Activated CD4-positive, alpha-beta T cell treated with anti-CD3 and anti-CD28 coated beads, Interleukin-2, amount 50 U/mL, for 16 hours (primary cell): ENCODE measurements at regions not wholly inside any gene's neighbourhood (a gene's known extent, or its start where the extent isn't known, plus 50 kb on each side); places are given as distances from the start of the nearest gene placed in this dataset.
"Not testable (repeated sequence)": the region's sequence is repeated elsewhere in the genome, so short reads cannot be mapped to it uniquely, and the experiment has no call there.

Experiments
- DNase-seq: peaks from one replicate; pipeline ENCODE4 v3.0.0-alpha.2; 2020

GRCh38 chr2:64924170-64924934 lies 64.8 kb upstream of the SLC1A4 start:
- no peak for DNase-seq

DNA sequence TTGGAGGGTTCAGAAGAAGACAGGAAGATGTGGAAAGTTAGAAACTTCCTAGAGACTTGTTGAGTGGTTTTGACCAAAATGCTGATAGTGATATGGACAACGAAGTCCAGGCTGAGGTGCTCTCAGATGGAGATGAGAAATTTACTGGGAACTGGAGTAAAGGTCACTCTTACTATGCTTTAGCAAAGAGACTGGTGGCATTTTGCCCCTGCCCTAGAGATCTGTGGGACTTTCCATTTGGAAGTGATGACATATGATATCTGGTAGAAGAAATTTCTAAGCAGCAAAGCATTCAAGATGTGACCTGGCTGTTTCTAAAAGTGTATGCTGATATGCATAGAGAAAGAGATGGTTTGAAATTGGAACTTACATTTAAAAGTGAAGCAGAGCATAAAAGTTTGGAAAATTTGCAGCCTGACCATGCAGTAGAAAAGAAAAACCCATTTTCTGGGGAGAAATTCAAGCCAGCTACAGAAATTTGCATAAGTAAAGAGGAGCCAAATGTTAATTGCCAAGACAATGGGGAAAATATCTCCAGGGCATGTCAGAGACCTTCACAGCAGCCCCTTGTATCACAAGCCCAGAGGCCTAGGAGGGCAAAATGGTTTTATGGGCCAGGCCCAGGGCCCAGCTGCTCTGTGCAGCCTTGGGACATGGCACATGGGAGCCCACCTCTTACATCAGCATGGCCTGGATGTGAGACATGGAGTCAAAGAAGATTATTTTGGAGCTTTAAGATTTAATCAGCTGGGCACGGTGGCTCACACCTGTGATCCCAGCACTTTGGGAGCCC lies 63.1 kb upstream of the SLC1A4 start:
- DNase-seq, result not testable (repeated sequence)

DNA sequence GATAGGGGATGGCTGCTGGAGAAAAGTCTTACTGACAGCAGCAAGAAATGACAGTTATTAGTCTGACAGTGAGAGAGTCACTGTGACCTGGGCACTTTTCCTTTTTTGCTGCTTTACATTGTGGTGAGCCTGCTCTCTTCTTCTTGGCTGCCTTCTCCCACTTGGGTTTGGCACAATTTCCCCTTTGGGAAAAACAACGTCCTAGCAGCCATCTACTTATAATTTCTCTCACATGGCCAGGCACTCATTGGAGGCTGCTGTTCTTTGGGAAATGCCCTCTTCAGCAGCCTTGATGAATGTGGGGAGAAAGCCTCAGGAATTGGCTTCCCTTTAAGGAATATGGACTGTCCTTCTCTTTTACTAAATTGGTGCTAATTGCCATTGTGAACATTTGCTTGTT lies 60.4 kb upstream of the SLC1A4 start:
- DNase-seq, result no peak

GRCh38 chr2:64929333-64929732 lies 59.9 kb upstream of the SLC1A4 start:
- DNase-seq, result no peak

DNA sequence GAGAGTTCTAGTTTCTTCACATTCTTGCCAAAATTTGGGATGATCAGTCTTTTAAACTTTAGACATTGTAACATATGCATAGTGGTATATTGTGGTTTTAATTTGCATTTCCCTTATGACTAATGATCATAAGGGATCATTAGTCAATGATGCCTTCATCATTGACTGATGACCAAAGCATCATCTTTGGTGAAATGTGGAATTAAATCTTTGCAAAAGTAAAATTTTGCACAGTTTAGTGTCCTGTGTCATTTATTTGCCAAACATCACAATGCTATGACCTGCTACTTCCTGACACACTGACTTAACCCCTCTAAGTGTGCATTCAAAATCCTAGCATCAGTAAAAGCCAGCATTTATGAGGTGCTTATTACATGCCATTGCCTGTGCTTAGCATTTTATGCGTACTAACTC lies 58.9 kb upstream of the SLC1A4 start:
- DNase-seq, result no peak

GRCh38 chr2:64931246-64932115 lies 57.7 kb upstream of the SLC1A4 start:
- DNase-seq, result no peak

GRCh38 chr2:64932116-64932370 lies 57.2 kb upstream of the SLC1A4 start:
- no peak for DNase-seq

- no peak for DNase-seq
Measured at GRCh38 chr2:64932371-64933216, 56.6 kb upstream of the SLC1A4 start.

DNA sequence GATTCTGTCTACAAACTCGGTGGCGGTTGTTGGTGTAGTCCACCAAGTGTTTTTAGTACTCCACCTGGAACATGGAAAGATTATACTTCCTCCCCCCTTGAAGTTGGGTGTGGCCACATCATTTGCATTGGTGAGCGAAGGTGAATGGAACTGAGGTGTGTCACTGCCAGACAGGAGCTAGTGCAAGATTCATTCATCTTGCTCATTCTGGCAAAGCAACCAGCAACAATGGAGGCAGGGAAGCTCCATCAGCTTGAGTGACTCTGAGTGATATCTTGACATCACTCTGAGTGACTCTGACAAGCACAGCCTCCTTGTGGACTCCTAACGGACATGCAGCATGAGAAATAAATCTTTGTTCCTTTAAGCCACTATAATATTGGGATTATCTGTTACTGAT lies 54.7 kb upstream of the SLC1A4 start:
- DNase-seq, result no peak

- no peak for DNase-seq
Measured at GRCh38 chr2:64936809-64937208, 52.4 kb upstream of the SLC1A4 start.

DNA sequence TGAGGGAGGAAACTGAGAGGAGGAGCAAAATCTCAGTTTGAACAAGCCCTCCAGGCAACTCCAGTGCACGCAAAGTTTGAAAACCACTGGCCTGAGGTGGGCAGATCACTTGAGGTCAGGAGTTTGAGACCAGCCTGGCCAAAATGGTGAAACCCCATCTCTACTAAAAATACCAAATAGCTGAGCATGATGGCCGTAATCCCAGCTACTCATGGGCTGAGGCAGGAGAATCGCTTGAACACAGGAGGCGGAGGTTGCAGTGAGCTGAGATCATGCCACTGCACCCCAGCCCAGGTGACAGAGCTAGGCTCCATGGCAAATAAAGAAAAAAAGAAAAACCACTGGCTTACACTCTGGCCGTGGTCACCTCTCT lies 51.9 kb upstream of the SLC1A4 start:
- DNase-seq, result not testable (repeated sequence)

GRCh38 chr2:64937687-64938491 lies 51.3 kb upstream of the SLC1A4 start:
- no peak for DNase-seq

DNA sequence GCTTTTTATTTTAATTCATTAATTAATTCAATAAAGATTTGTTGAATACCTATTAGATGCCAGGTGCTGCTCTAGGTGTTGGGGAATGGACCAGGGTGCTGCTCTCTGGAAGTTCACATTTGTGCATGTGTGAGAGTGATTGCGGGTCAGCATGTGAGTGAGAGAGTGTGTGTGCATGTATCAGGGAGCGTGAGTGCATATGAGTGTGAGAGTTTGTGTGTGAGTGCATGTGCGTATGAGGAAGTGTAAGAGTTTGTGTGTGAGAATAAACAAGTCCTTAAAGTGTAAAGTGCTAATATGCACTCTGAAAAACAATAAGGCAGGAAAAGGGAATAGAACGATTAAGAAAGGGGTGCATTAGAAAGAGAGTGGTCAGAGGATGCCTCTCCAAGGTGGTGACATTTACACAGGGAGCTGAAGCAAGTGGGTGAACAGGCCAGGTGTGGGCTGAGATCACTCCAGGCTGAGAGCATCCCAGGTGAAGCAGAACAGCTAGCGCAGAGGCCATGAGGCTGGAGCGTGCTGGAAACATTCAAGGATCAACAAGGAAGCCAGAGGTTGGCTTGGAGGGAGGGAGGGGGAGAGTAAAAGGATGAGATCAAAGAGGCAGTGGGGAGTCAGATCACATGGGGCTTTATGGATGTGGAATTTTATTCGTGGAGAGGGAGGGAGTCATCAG lies 50.5 kb upstream of the SLC1A4 start:
- no peak for DNase-seq

GRCh38 chr2:64939332-64939917 lies 49.8 kb upstream of the SLC1A4 start:
- DNase-seq, result peak; percentile 44
